B cell (primary cell): ENCODE measurements at regions not wholly inside any gene's neighbourhood (a gene's known extent, or its start where the extent isn't known, plus 50 kb on each side); places are given as distances from the start of the nearest gene placed in this dataset.

Source experiments
- ATAC-seq: fragments of 200-7000 bp; cut with Tn5 transposase; one replicate; pipeline ENCODE4 v1.10.0; 2021; ENCODE audit warnings: low read depth, mild to moderate bottlenecking, moderate number of reproducible peaks, moderate library complexity
- CTCF ChIA-PET: fragments of 350-600 bp; sonication (Branson Sonifier 250); formaldehyde crosslinking; loops from one replicate; lab custom pipeline; 2021; ENCODE audit warnings: antibody characterized with exemption, inconsistent platforms; lab: Charles Lee
- POLR2A ChIA-PET: fragments of 350-600 bp; sonication (Branson Sonifier 250); formaldehyde crosslinking; loops from one replicate; lab custom pipeline; 2021; ENCODE audit warnings: antibody characterized with exemption; lab: Charles Lee
- DNase-seq: peaks from one replicate; pipeline ENCODE4 v3.0.0; 2013
- H2AFZ ChIP-seq: 2 replicates; pipeline ENCODE4 v1.6.1; 2012; ENCODE audit warnings: mild to moderate bottlenecking, low read depth, low read length; ENCODE audit not compliant: insufficient read depth, poor library complexity, severe bottlenecking
- H3K27ac ChIP-seq, 2 donors: 1 replicate in 1 of 2; 2 replicates in 1 of 2; pipeline ENCODE4 v1.5.1; 2012 to 2013; ENCODE audit warnings: low read length in 2 of 2, mild to moderate bottlenecking in 2 of 2, moderate library complexity in 1 of 2
- H3K27me3 ChIP-seq, 4 experiments: fragments of 200-600 bp in 1 of 4; sonication (generic) in 1 of 4; replicated peaks in 1 of 4; 1 replicate in 2 of 4; 2 replicates in 2 of 4; pipeline versions ENCODE4 v1.6.1 to v1.7.0; 2013 to 2016; ENCODE audit warnings: low read length in 3 of 4, mild to moderate bottlenecking in 2 of 4, mixed read lengths in 1 of 4, moderate library complexity in 1 of 4; ENCODE audit not compliant: insufficient read depth in 4 of 4, control insufficient read depth in 3 of 4; ENCODE audit errors: control extremely low read depth in 1 of 4
- H3K36me3 ChIP-seq, 2 experiments: replicated peaks in 1 of 2; 1 replicate in 1 of 2; 2 replicates in 1 of 2; pipeline versions ENCODE4 v1.6.1 to v1.7.1; 2013; ENCODE audit warnings: low read length in 1 of 2; ENCODE audit not compliant: insufficient read depth in 2 of 2, control insufficient read depth in 1 of 2; ENCODE audit errors: control extremely low read depth in 1 of 2, extremely low read depth in 1 of 2
- H3K4me1 ChIP-seq, 2 donors: fragments of 200-600 bp in 1 of 2; sonication (generic) in 1 of 2; 1 replicate in 1 of 2; 2 replicates in 1 of 2; pipeline versions ENCODE4 v1.5.1 to v1.6.1; 2013 to 2017; ENCODE audit warnings: low read length in 2 of 2; ENCODE audit not compliant: control insufficient read depth in 2 of 2, insufficient read depth in 2 of 2
- H3K4me2 ChIP-seq: replicated peaks from 2 replicates; pipeline ENCODE3; 2012; ENCODE audit warnings: mild to moderate bottlenecking, low read depth, low read length; ENCODE audit not compliant: poor library complexity, severe bottlenecking
- H3K4me3 ChIP-seq, 5 experiments: fragments of 200-600 bp in 1 of 5; sonication (generic) in 1 of 5; 1 replicate in 3 of 5; 2 replicates in 2 of 5; pipeline versions ENCODE4 v1.5.1 to v1.7.0; 2011 to 2016; ENCODE audit warnings: low read length in 4 of 5, mild to moderate bottlenecking in 4 of 5, low read depth in 2 of 5, control low read depth in 1 of 5, moderate library complexity in 1 of 5; ENCODE audit not compliant: insufficient read depth in 1 of 5; ENCODE audit errors: control extremely low read depth in 1 of 5, extremely low read depth in 1 of 5
- H3K79me2 ChIP-seq: fragments of 200-600 bp; sonication (generic); one replicate; pipeline ENCODE4 v1.6.0; 2016; ENCODE audit warnings: low read length; ENCODE audit not compliant: control insufficient read depth, insufficient read depth
- H3K9ac ChIP-seq: fragments of 200-600 bp; sonication (generic); 2 replicates; pipeline ENCODE4 v1.6.1; 2017; ENCODE audit warnings: mild to moderate bottlenecking, low read length, moderate library complexity
- H3K9me3 ChIP-seq, 3 donors: one replicate each; pipeline versions ENCODE4 v1.6.1 to v1.7.1; 2013; ENCODE audit warnings: low read length in 2 of 3; ENCODE audit not compliant: control insufficient read depth in 2 of 3, insufficient read depth in 1 of 3; ENCODE audit errors: control extremely low read depth in 1 of 3
- H4K20me1 ChIP-seq: 2 replicates; pipeline ENCODE4 v1.6.0; 2012; ENCODE audit warnings: mild to moderate bottlenecking, low read length; ENCODE audit not compliant: insufficient read depth, control insufficient read depth, poor library complexity, severe bottlenecking
- H3K27ac Mint-ChIP-seq: one replicate; pipeline ENCODE4 v1.8.0; 2021; ENCODE audit warnings: mixed read lengths
- H3K27me3 Mint-ChIP-seq: one replicate; pipeline ENCODE4 v1.8.0; 2021; ENCODE audit warnings: mixed read lengths
- H3K4me1 Mint-ChIP-seq: one replicate; pipeline ENCODE4 v1.8.0; 2021; ENCODE audit warnings: mixed read lengths
- H3K4me3 Mint-ChIP-seq: one replicate; pipeline ENCODE4 v1.8.0; 2021; ENCODE audit warnings: mixed read lengths
- H3K9me3 Mint-ChIP-seq: one replicate; pipeline ENCODE4 v1.8.0; 2022; ENCODE audit warnings: mixed read lengths; ENCODE audit not compliant: insufficient read depth
- EZH2 ChIP-seq: IDR thresholded peaks from 2 replicates; pipeline ENCODE4 v1.6.1; 2012; ENCODE audit warnings: borderline replicate concordance, low read depth, mild to moderate bottlenecking, moderate library complexity, low read length; ENCODE audit not compliant: insufficient read depth, poor library complexity, severe bottlenecking
- WGBS: methylation state at CpG from one replicate; pipeline ENCODE4 v1.1.5; 2013; ENCODE audit warnings: missing lambda C conversion rate; ENCODE audit not compliant: insufficient coverage; 5-methylcytosine and 5-hydroxymethylcytosine counted together
- intact Hi-C: fragments of 100-400 bp; cut with micrococcal nuclease; formaldehyde crosslinking; loops from one replicate; pipeline ENCODE4 v1.10.0; 2022
- TF ChIP-seq, protein P1 (sequence below): fragments of 200-600 bp; IDR thresholded peaks from one replicate; pipeline ENCODE4 v1.8.0; 2022; ENCODE audit warnings: antibody characterized with exemption, mild to moderate bottlenecking

DNA sequence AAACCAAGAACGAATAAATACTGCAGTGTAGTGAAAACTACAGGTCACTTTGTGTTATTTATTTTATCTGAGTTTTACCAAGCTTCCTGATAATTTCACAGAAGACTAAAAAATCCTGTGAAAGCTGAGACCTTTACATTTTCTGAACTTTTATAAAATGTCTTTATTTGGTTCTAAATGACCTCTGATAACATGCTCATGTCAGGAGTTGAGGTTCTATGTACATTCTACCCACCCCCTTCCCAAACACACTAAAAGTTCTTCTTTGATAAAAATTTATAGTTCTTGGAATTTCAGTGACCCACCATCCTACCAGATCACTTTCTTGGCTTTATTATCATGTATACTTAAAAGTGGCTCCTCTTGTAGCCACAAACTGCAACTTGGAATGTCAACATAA, 463.1 kb downstream of the PIK3C3 start:
- WGBS, result no CpG with 5 or more reads among the region's 1 CpG
- H3K9me3 Mint-ChIP-seq, result no peaks in the 10 kb centered on the region
- no peak overlapping the region for H3K27ac Mint-ChIP-seq
- Histone ChIP-seq H3K36me3 (no peaks in the 10 kb centered on the region), H3K27me3 (no peaks in the 10 kb centered on the region), H3K4me2 (no peak overlapping the region), H3K9ac (no peak overlapping the region), H4K20me1 (no peaks in the 10 kb centered on the region), H2AFZ (no peak overlapping the region), H3K27ac (no peak overlapping the region), H3K79me2 (no peaks in the 10 kb centered on the region), H3K9me3 (peaks cover 0 to 4% (median 0%) of the 10 kb centered on the region in 3 donors), H3K4me3 (no peak overlapping the region), H3K4me1 (no peaks in the 10 kb centered on the region)
- intact Hi-C loops, result no loop called here
- CTCF ChIA-PET, result no interaction called here
- no peak for TF ChIP-seq EZH2
- TF ChIP-seq, protein P1, sequence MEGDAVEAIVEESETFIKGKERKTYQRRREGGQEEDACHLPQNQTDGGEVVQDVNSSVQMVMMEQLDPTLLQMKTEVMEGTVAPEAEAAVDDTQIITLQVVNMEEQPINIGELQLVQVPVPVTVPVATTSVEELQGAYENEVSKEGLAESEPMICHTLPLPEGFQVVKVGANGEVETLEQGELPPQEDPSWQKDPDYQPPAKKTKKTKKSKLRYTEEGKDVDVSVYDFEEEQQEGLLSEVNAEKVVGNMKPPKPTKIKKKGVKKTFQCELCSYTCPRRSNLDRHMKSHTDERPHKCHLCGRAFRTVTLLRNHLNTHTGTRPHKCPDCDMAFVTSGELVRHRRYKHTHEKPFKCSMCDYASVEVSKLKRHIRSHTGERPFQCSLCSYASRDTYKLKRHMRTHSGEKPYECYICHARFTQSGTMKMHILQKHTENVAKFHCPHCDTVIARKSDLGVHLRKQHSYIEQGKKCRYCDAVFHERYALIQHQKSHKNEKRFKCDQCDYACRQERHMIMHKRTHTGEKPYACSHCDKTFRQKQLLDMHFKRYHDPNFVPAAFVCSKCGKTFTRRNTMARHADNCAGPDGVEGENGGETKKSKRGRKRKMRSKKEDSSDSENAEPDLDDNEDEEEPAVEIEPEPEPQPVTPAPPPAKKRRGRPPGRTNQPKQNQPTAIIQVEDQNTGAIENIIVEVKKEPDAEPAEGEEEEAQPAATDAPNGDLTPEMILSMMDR, result no peak
- H3K4me1 Mint-ChIP-seq, result no peaks in the 10 kb centered on the region
- H3K27me3 Mint-ChIP-seq, result no peaks in the 10 kb centered on the region
- DNase-seq (no peak), ATAC-seq (no peak)
- no peak overlapping the region for H3K4me3 Mint-ChIP-seq
- POLR2A ChIA-PET, result no interaction called here

DNA sequence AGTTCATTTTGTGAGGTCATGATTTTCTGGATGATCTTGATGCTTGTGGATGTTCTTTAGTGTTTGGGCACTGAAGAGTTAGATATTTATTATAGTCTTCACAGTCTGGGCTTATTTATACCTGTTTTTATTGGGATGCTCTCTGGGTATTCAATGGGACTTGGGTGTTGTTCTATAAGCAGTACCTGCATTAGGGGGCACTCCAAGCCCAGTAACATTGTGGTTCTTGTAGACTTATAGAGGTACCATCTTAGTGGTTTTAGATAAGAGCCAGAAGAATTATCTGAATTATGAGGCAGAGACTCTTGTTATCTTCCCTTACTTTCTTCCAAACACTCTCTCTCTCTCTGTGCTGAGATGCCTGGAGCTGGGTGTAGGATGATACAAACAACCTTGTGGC, 470.0 kb downstream of the PIK3C3 start:
- ATAC-seq (no peak), DNase-seq (no peak)
- no peaks in the 10 kb centered on the region for H3K79me2 ChIP-seq
- H2AFZ ChIP-seq, result no peak overlapping the region
- H3K9me3 ChIP-seq, result no peaks in the 10 kb centered on the region
- ChIA-PET CTCF (no interaction called here), POLR2A (no interaction called here)
- no peaks in the 10 kb centered on the region for H3K36me3 ChIP-seq
- H3K27ac ChIP-seq, result no peak overlapping the region
- Mint-ChIP-seq H3K27ac (no peak overlapping the region), H3K4me1 (no peaks in the 10 kb centered on the region), H3K4me3 (no peak overlapping the region), H3K9me3 (no peaks in the 10 kb centered on the region), H3K27me3 (no peaks in the 10 kb centered on the region)
- no peak overlapping the region for H3K4me2 ChIP-seq
- intact Hi-C loops, result no loop called here
- no peaks in the 10 kb centered on the region for H4K20me1 ChIP-seq
- H3K27me3 ChIP-seq, result no peaks in the 10 kb centered on the region
- H3K4me3 ChIP-seq, result no peak overlapping the region
- TF ChIP-seq, protein P1, result no peak
- TF ChIP-seq EZH2, result no peak
- no peak overlapping the region for H3K9ac ChIP-seq
- H3K4me1 ChIP-seq, result no peaks in the 10 kb centered on the region
